Erythroblast (primary cell): ENCODE measurements at regions not wholly inside any gene's neighbourhood (a gene's known extent, or its start where the extent isn't known, plus 50 kb on each side); places are given as distances from the start of the nearest gene placed in this dataset.

Source experiments
- GATA1 ChIP-seq: IDR thresholded peaks from 2 replicates; pipeline ENCODE4 v1.6.1; 2011; ENCODE audit warnings: low read depth, mild to moderate bottlenecking, control low read depth, low read length, moderate library complexity
- POLR2A ChIP-seq: IDR thresholded peaks from 2 replicates; pipeline ENCODE4 v1.6.1; 2011; ENCODE audit warnings: mild to moderate bottlenecking, low read length

- TF ChIP-seq POLR2A (no peak), GATA1 (no peak)
Observed at GRCh38 chr5:97364731-97365130, 181.7 kb upstream of the RIOK2 start.
